SK-N-MC (cell line): ENCODE measurements at regions not wholly inside any gene's neighbourhood (a gene's known extent, or its start where the extent isn't known, plus 50 kb on each side); places are given as distances from the start of the nearest gene placed in this dataset.
"Not testable (repeated sequence)": the region's sequence is repeated elsewhere in the genome, so short reads cannot be mapped to it uniquely, and the experiment has no call there.

ENCODE experiments used
- EZH2 ChIP-seq: fragments of 200-600 bp; sonication (generic); IDR thresholded peaks from one replicate; pipeline ENCODE4 v1.6.1; 2017; ENCODE audit warnings: antibody characterized with exemption
- FOXP2 ChIP-seq: optimal IDR thresholded peaks from 2 replicates; pipeline ENCODE3; 2011; ENCODE audit warnings: mild to moderate bottlenecking, moderate library complexity; ENCODE audit not compliant: insufficient read depth; ENCODE audit errors: extremely low read length, control extremely low read depth
- POLR2AphosphoS5 ChIP-seq: IDR thresholded peaks from 2 replicates; pipeline ENCODE4 v1.6.1; 2012; ENCODE audit warnings: mild to moderate bottlenecking, low read depth, low read length, borderline replicate concordance

DNA sequence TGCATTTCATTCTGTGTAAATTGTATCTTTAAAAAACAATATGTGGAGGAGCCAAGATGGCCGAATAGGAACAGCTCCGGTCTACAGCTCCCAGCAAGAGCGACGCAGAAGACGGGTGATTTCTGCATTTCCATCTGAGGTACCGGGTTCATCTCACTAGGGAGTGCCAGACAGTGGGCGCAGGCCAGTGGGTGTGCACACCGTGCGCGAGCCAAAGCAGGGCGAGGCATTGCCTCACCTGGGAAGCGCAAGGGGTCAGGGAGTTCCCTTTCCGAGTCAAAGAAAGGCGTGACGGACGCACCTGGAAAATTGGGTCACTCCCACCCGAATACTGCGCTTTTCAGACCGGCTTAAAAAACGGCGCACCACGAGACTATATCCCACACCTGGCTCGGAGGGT is 75.0 kb upstream of the RGS1 start:
- not testable (repeated sequence) for TF ChIP-seq EZH2, POLR2AphosphoS5, FOXP2
